ENCODE measurements at regions not wholly inside any gene's neighbourhood (a gene's known extent, or its start where the extent isn't known, plus 50 kb on each side); places are given as distances from the start of the nearest gene placed in this dataset.

DNA sequence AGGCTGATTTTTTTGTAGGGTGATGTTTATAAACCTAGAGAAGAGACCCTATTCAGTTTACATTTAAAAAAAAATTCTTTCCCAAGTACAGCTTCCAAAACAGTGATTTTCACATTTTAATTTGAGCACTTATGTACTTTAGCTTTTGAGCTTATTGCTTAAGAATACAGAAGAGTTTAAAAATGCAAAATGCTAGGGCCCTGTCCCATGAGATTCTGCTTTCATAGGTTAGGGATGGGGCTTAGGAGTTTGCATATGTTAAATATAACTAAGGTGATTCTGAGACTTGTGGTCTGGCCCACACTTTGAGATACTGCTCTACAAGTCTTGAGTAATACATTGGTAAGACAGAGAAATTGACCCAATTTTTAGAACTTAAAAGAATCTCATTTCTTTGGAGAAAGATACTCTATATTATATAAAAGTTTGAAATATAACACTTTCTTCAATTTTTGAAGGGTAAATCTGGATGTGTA lies 137.3 kb upstream of the CWC22 start:
- DNase-seq (ENCODE audit: low read depth): no peak

- DNase-seq (ENCODE audit: low read depth): no peak
Observed at GRCh38 chr2:180143633-180144337, 136.7 kb upstream of the CWC22 start.

- DNase-seq (ENCODE audit: low read depth): no peak
Observed at GRCh38 chr2:180141600-180141999, 134.5 kb upstream of the CWC22 start.

GRCh38 chr2:180133736-180134135 lies 126.6 kb upstream of the CWC22 start:
- DNase-seq (ENCODE audit: low read depth): no peak

GRCh38 chr2:180130403-180130802 lies 123.3 kb upstream of the CWC22 start:
- DNase-seq (ENCODE audit: low read depth): no peak

DNA sequence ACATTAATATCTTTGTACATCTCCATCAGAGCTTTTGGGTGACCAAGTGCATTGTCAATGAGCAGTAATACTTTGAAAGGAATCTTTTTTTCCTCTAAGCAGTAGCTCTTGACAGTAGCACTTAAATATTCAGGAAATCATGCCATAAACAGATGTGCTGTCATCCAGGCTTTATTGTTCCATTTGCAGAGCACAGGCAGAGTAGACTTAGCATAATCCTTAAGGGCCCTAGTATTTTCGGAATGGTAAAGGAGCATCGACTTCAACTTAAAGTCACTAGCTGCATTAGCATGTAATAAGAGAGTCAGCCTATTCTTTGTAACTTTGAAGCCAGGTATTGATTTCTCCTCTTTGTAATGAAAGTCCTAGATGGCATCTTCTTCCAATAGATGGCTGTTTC lies 121.8 kb upstream of the CWC22 start:
- DNase-seq (ENCODE audit: low read depth): no peak

GRCh38 chr2:180125245-180125962 lies 118.3 kb upstream of the CWC22 start:
- DNase-seq (ENCODE audit: low read depth): peak; percentile 32

DNA sequence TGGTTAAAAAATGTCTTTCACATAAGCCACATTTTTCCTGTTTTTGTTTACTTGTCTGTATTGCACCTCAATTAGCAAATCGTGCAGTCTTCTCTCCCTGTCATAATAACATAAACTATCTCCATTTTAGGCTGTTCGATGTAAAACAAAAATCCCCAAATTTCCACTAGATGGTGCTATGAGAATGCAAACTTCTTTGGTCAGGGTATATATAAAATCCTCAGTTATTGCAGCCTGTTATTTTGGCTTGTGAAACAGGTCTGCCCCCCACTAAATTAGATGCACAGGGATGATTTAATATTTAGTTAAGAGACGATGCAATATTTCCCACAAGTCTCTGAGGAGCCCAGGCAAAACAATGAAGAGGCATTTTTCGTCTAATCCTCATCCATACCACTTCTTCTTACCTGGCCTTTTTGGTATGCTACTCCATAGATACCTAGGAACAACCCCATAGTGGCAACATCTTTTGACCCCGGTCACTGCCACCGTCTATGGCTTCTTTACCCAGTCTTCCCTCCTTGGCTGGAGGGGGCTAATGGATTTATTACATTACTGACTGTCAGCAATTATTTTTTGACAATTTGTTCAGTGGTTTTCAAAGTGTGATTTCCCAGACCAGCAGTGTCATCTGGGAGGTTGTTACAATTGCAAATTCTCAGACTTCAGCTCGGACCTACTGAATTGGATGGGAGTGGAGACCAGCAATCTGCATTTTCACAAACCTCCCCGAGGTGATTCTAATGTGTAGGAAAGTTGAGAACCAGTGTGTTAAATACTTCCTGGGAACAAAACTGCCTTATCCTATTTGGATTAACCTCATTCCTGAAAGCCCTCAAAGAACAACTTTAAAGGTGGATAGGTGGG lies 117.4 kb upstream of the CWC22 start:
- no peak for DNase-seq (ENCODE audit: low read depth)

- no peak for DNase-seq (ENCODE audit: low read depth)
Observed at GRCh38 chr2:180122874-180123273, 115.8 kb upstream of the CWC22 start.

- DNase-seq (ENCODE audit: low read depth): no peak
Observed at GRCh38 chr2:180115675-180116074, 108.6 kb upstream of the CWC22 start.

- DNase-seq (ENCODE audit: low read depth): no peak
Observed at GRCh38 chr2:180115269-180115668, 108.2 kb upstream of the CWC22 start.

GRCh38 chr2:180111901-180112300 lies 104.8 kb upstream of the CWC22 start:
- no peak for DNase-seq (ENCODE audit: low read depth)

DNA sequence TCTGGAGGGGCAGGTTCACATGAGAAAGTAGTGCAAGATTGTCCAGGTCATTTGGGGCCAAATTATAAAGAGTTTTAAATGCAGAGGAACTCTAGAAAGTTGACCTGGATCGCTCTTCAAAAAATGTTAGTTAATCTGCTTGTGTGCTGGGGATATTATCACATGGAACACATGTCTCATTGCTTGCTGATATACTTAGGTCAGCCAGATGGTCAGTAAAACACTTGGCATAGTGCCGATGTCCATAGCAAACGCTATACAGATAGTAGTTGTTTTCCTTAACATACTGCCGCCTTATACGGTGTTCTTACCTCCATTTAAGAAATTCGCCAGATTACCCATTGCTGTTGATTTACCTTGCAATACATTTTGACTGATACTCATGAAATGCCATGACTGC lies 103.4 kb upstream of the CWC22 start:
- DNase-seq (ENCODE audit: low read depth): no peak

GRCh38 chr2:180101846-180102245 lies 94.7 kb upstream of the CWC22 start:
- DNase-seq (ENCODE audit: low read depth): no peak

GRCh38 chr2:180099308-180099707 lies 92.2 kb upstream of the CWC22 start:
- DNase-seq (ENCODE audit: low read depth): no peak

DNA sequence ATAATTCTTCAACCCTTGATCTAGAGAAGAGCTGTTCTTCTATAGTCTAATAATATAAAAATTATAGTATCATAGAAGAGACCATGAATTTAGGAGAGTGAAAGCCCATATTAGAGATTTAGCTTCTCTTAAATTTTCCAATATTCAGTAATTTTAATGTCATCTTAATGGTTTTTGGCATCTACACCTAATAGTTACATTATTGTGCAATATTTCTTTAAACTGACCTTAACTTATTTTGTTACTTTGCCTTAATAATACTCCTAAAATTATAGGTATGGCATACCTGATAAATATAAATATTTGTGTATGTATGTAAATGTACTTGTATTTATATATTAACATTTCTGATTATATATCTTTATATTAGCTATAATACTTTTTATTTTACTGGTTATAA lies 78.0 kb upstream of the CWC22 start:
- no peak for DNase-seq (ENCODE audit: low read depth)

GRCh38 chr2:180077295-180077906 lies 70.3 kb upstream of the CWC22 start:
- DNase-seq (ENCODE audit: low read depth): no peak

DNA sequence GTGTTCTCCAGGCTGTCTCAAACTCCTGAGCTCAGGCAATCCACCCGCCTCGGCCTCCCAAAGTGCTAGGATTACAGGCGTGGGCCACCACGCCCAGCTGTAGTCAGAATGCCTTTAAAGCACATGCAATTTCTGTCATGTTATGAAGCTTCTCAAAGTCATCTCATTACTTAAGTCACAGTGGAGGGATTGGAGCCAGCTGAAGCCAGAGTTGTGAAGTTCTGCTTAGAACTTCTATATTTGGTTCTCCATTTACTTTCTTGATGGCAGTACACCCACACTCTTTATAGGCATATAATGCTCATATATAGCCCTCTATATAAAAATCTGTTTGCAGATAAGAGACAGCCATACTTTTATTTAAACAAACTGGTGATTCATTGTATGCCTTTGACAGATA lies 68.8 kb upstream of the CWC22 start:
- no peak for DNase-seq (ENCODE audit: low read depth)

DNA sequence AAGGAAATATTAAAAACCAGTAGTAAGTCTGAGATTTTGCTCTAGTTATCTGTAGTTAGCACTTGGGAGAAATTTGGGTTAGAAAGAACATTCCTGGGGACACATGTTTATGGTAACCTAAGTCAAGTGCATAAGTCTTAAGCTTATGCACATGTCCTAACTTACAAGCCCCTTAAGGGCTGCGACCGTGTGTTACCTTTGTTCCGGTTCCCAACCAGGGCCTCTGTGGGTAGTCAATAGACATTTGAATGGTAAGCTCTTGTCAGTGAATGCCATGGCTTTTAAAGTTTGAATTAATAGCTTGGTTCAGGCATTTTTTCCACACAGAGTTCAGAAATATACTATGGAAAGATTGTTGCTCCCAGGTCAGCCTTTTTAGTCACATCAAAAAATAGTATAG lies 64.7 kb upstream of the CWC22 start:
- no peak for DNase-seq (ENCODE audit: low read depth)

DNA sequence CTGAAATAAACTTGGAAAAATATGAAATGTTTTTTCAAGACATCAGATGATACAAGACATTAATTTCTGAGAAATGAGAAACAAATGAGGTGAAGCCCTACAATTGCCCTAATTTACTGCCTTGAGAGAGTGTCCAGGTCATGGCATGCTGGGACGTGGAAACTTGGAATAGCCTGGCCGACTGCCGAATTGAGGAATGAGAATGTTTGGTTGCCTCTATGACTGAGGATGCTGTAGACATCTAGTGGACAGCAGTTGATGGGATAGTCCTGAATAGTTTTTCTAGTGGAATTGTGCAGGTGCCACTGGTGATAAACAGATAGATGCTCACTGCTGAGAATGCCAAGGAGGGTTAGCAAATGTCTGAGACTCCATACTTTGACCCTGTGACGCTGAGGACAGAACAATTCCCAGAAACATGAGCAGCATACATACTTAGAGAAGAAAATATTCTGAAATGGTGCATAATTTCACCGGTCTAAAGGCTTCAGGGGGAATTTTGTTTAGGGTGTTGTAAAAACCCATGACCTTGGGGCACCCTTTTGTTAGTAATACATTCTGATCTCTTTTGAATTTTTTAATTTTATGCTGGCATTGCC lies 56.5 kb upstream of the CWC22 start:
- no peak for DNase-seq (ENCODE audit: low read depth)

- DNase-seq (ENCODE audit: low read depth): no peak
Observed at GRCh38 chr2:180062178-180062577, 55.1 kb upstream of the CWC22 start.

DNA sequence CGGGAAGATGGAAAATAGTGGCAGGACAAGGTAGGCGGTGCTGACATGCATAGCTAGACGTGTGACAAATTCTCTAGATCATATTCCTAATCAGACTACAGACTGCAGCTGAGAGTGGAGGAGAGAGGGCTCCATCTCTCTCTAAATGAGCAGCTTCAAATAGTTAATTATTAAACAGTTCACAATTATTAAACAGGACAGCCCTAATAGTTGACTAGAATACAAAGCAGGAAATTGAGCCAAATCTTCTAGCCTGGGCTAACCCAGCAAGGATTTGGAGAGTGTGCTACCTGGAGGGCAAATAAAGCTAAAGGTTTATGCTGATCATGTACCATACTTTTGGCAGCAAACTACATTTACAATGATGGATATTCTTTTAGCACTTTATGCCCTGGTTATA lies 54.4 kb upstream of the CWC22 start:
- DNase-seq (ENCODE audit: low read depth): no peak
